H1 (cell line): ENCODE measurements at regions not wholly inside any gene's neighbourhood (a gene's known extent, or its start where the extent isn't known, plus 50 kb on each side); places are given as distances from the start of the nearest gene placed in this dataset.

Experiments used
- CTCF ChIA-PET: fragments of 300-600 bp; sonication (Branson Sonifier 250); formaldehyde crosslinking; loops from one replicate; lab custom pipeline; 2021; ENCODE audit not compliant: partially characterized antibody; lab: Charles Lee
- POLR2A ChIA-PET: fragments of 300-600 bp; sonication (Branson Sonifier 250); formaldehyde crosslinking; loops from one replicate; lab custom pipeline; 2021; ENCODE audit warnings: inconsistent platforms; ENCODE audit not compliant: partially characterized antibody; lab: Charles Lee
- DNase-seq, 2 experiments: peaks; one replicate each; pipeline versions ENCODE4 v3.0.0 to v3.0.0-alpha.2; 2010 to 2022; ENCODE audit warnings: low spot score in 2 of 2, low read depth in 1 of 2, mixed read lengths in 1 of 2
- FAIRE-seq: peaks from 2 replicates; lab custom pipeline; 2011; peaks lifted over from hg19 to GRCh38; lab: Jason Lieb, UNC
- H2AFZ ChIP-seq: 2 replicates; pipeline ENCODE4 v1.8.1; 2012; ENCODE audit warnings: low read length, inconsistent platforms
- H2AK5ac ChIP-seq: 2 replicates; pipeline ENCODE4 v1.6.1; 2013; ENCODE audit warnings: low read depth, low read length
- H2BK120ac ChIP-seq: replicated peaks from 2 replicates; pipeline ENCODE3; 2013; ENCODE audit warnings: low read depth, low read length, inconsistent platforms
- H2BK12ac ChIP-seq: 2 replicates; pipeline ENCODE4 v1.6.1; 2013; ENCODE audit warnings: low read depth, low read length
- H2BK15ac ChIP-seq: 2 replicates; pipeline ENCODE4 v1.6.1; 2013; ENCODE audit warnings: low read length
- H2BK20ac ChIP-seq: 2 replicates; pipeline ENCODE4 v1.6.1; 2013; ENCODE audit warnings: low read length
- H2BK5ac ChIP-seq: 2 replicates; pipeline ENCODE4 v1.6.1; 2013; ENCODE audit warnings: low read depth, low read length
- H3K14ac ChIP-seq: 2 replicates; pipeline ENCODE4 v1.6.1; 2013; ENCODE audit warnings: inconsistent platforms; ENCODE audit not compliant: insufficient read length
- H3K18ac ChIP-seq: 2 replicates; pipeline ENCODE4 v1.6.1; 2013; ENCODE audit warnings: low read length; ENCODE audit errors: extremely low read depth
- H3K23ac ChIP-seq: 2 replicates; pipeline ENCODE4 v1.6.1; 2013; ENCODE audit warnings: inconsistent platforms; ENCODE audit not compliant: insufficient read length
- H3K23me2 ChIP-seq: 2 replicates; pipeline ENCODE4 v1.6.1; 2013; ENCODE audit warnings: low read depth, low read length
- H3K27ac ChIP-seq: 2 replicates; pipeline ENCODE4 v1.6.1; 2011; ENCODE audit warnings: low read depth, low read length, inconsistent platforms
- H3K27me3 ChIP-seq, 4 experiments: replicated peaks in 1 of 4; 1 replicate in 1 of 4; 2 replicates in 3 of 4; pipeline versions ENCODE4 v1.6.1 to v1.8.1; 2011 to 2013; ENCODE audit warnings: low read length in 3 of 4, mild to moderate bottlenecking in 3 of 4, inconsistent platforms in 2 of 4, mixed read lengths in 2 of 4, moderate library complexity in 1 of 4; ENCODE audit not compliant: control insufficient read depth in 3 of 4, insufficient read depth in 3 of 4; ENCODE audit errors: extremely low read depth in 1 of 4
- H3K36me3 ChIP-seq, 4 experiments: 2 replicates each; pipeline versions ENCODE4 v1.6.1 to v1.8.1; 2011 to 2013; ENCODE audit warnings: mild to moderate bottlenecking in 4 of 4, low read length in 3 of 4, moderate library complexity in 2 of 4, control low read depth in 1 of 4, inconsistent platforms in 1 of 4; ENCODE audit not compliant: insufficient read depth in 4 of 4, control insufficient read depth in 2 of 4
- H3K4ac ChIP-seq: replicated peaks from 2 replicates; pipeline ENCODE3; 2013; ENCODE audit warnings: low read length, low read depth, mixed read lengths, inconsistent platforms; ENCODE audit not compliant: insufficient read length
- H3K4me1 ChIP-seq, 4 experiments: replicated peaks in 1 of 4; 1 replicate in 1 of 4; 2 replicates in 3 of 4; pipeline versions ENCODE4 v1.6.1 to v1.8.1; 2011 to 2013; ENCODE audit warnings: low read length in 3 of 4, inconsistent platforms in 2 of 4, mixed read lengths in 1 of 4; ENCODE audit not compliant: insufficient read depth in 4 of 4, control insufficient read depth in 3 of 4
- H3K4me2 ChIP-seq, 2 experiments: 2 replicates each; pipeline versions ENCODE4 v1.6.1 to v1.8.1; 2011 to 2013; ENCODE audit warnings: low read depth in 2 of 2, low read length in 2 of 2, control low read depth in 1 of 2, inconsistent platforms in 1 of 2, mild to moderate bottlenecking in 1 of 2; ENCODE audit not compliant: insufficient read depth in 1 of 2
- H3K4me3 ChIP-seq, 4 experiments: fragments of 200-600, 300-600 bp in 1 of 4; sonication (generic), shearing (Covaris generic), sonication (Bioruptor Twin) in 1 of 4; 2 replicates each; pipeline versions ENCODE4 v1.5.1 to v1.8.1; 2011 to 2016; ENCODE audit warnings: low read length in 4 of 4, low read depth in 3 of 4, control low read depth in 2 of 4, inconsistent platforms in 2 of 4, mild to moderate bottlenecking in 2 of 4, mixed read lengths in 1 of 4, moderate library complexity in 1 of 4; ENCODE audit not compliant: insufficient read depth in 2 of 4; ENCODE audit errors: extremely low read depth in 1 of 4
- H3K56ac ChIP-seq: replicated peaks from 2 replicates; pipeline ENCODE3; 2013; ENCODE audit warnings: low read depth, mild to moderate bottlenecking, mixed read lengths, low read length, inconsistent platforms; ENCODE audit not compliant: insufficient read length
- H3K79me1 ChIP-seq: 2 replicates; pipeline ENCODE4 v1.6.1; 2013; ENCODE audit warnings: low read depth, low read length, control low read depth
- H3K79me2 ChIP-seq, 2 experiments: 2 replicates each; pipeline versions ENCODE4 v1.6.1 to v1.8.1; 2012 to 2013; ENCODE audit warnings: low read length in 2 of 2, mild to moderate bottlenecking in 2 of 2, inconsistent platforms in 1 of 2; ENCODE audit not compliant: insufficient read depth in 2 of 2, control insufficient read depth in 1 of 2
- H3K9ac ChIP-seq, 4 experiments: replicated peaks in 1 of 4; 1 replicate in 1 of 4; 2 replicates in 3 of 4; pipeline versions ENCODE4 v1.6.1 to v1.8.1; 2011 to 2013; ENCODE audit warnings: low read depth in 3 of 4, low read length in 3 of 4, control low read depth in 2 of 4, mild to moderate bottlenecking in 2 of 4, moderate library complexity in 2 of 4, inconsistent platforms in 1 of 4; ENCODE audit errors: extremely low read depth in 1 of 4
- H3K9me3 ChIP-seq, 2 experiments: 2 replicates each; pipeline versions ENCODE4 v1.6.1 to v1.8.1; 2012 to 2013; ENCODE audit warnings: mild to moderate bottlenecking in 2 of 2, moderate library complexity in 2 of 2, control low read depth in 1 of 2, inconsistent platforms in 1 of 2, low read depth in 1 of 2, low read length in 1 of 2, mixed read lengths in 1 of 2; ENCODE audit not compliant: insufficient read depth in 2 of 2
- H4K20me1 ChIP-seq, 2 experiments: replicated peaks in 1 of 2; 2 replicates each; pipeline versions ENCODE3 to v1.8.1; 2011 to 2013; ENCODE audit warnings: inconsistent platforms in 2 of 2, low read length in 2 of 2, mild to moderate bottlenecking in 1 of 2; ENCODE audit not compliant: insufficient read depth in 2 of 2, control insufficient read depth in 1 of 2
- H4K5ac ChIP-seq: 2 replicates; pipeline ENCODE4 v1.6.1; 2013; ENCODE audit warnings: low read length, low read depth, mixed read lengths, inconsistent platforms; ENCODE audit not compliant: insufficient read length
- H4K8ac ChIP-seq: 2 replicates; pipeline ENCODE4 v1.8.0; 2013; ENCODE audit warnings: mild to moderate bottlenecking, moderate library complexity, low read length, inconsistent platforms; ENCODE audit not compliant: insufficient read depth; ENCODE audit errors: extremely low read depth
- H4K91ac ChIP-seq: replicated peaks from 2 replicates; pipeline ENCODE3; 2013; ENCODE audit warnings: low read length, mixed read lengths, inconsistent platforms; ENCODE audit not compliant: insufficient read length
- CBX5 ChIP-seq: fragments of 300-800, 300-1000 bp; sonication (generic); IDR thresholded peaks from 2 replicates; pipeline ENCODE4 v1.7.1; 2016; ENCODE audit warnings: antibody characterized with exemption, low read length, low read depth
- CEBPB ChIP-seq: IDR thresholded peaks from 2 replicates; pipeline ENCODE4 v1.6.1; 2012; ENCODE audit warnings: low read depth, low read length
- CHD2 ChIP-seq: IDR thresholded peaks from 2 replicates; pipeline ENCODE4 v1.6.1; 2012; ENCODE audit warnings: low read length, improper control_type of control experiment
- CTBP2 ChIP-seq: IDR thresholded peaks from 2 replicates; pipeline ENCODE4 v1.7.0; 2011; ENCODE audit warnings: borderline replicate concordance, mild to moderate bottlenecking, moderate library complexity, mixed read lengths, low read length; ENCODE audit not compliant: insufficient read depth, insufficient read length
- KDM1A ChIP-seq: fragments of 200-600, 300-600 bp; sonication (generic); IDR thresholded peaks from 2 replicates; pipeline ENCODE4 v1.7.1; 2016; ENCODE audit warnings: mild to moderate bottlenecking, low read length, borderline replicate concordance
- PHF8 ChIP-seq: fragments of 200-600 bp; sonication (generic); conservative IDR thresholded peaks from 2 replicates; pipeline ENCODE4 v1.7.1; 2012; ENCODE audit warnings: low read depth, mild to moderate bottlenecking, inconsistent platforms, low read length, moderate library complexity
- SUZ12 ChIP-seq: fragments of 200-600 bp; sonication (generic); IDR thresholded peaks from 2 replicates; pipeline ENCODE4 v1.6.1; 2012; ENCODE audit warnings: mild to moderate bottlenecking, inconsistent platforms, low read length, moderate library complexity, mixed read lengths
- WGBS, 2 experiments: shearing (Covaris generic) in 1 of 2; methylation state at CpG; one replicate each; pipeline versions ENCODE4 v1.1.6 to v1.1.7; 2013 to 2015; ENCODE audit warnings: low lambda C conversion rate in 2 of 2, mixed read lengths in 2 of 2, inconsistent platforms in 1 of 2, low coverage in 1 of 2, missing lambda C conversion rate in 1 of 2; ENCODE audit not compliant: insufficient replicate concordance in 2 of 2, insufficient coverage in 1 of 2, insufficient read length in 1 of 2; ENCODE audit errors: extremely low coverage in 1 of 2, missing lambda C conversion rate in 1 of 2; 5-methylcytosine and 5-hydroxymethylcytosine counted together
- TF ChIP-seq, protein P1 (sequence below): IDR thresholded peaks from 2 replicates; pipeline ENCODE4 v1.6.1; 2012; ENCODE audit warnings: inconsistent platforms
- TF ChIP-seq, protein P2 (sequence below): IDR thresholded peaks from 2 replicates; pipeline ENCODE4 v1.6.1; 2012; ENCODE audit warnings: low read length, inconsistent platforms

DNA sequence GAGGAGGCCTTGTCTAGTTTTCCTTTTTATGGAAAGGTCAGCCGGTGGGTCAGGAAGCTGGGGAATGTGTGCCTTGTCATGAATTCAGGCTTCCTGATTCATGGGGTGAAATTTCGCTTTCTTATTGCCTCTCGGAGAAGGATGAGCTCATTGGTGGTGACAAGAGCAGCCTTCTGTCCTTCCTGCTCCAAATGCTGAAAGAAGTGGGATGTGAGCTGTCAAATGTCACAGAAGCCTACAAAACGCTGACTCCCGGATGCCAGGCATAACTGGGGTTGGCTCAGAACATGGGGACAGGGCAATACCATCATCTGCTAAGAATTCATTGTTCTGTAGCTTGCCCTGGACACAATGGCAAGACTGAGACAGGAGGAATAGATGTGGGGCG, 55.8 kb upstream of the FAM136A start:
- Histone ChIP-seq H4K20me1 (no peaks in the 10 kb centered on the region), H2BK15ac (no peak overlapping the region), H3K18ac (no peak overlapping the region), H3K79me1 (no peaks in the 10 kb centered on the region), H4K5ac (no peak overlapping the region), H3K4me1 (peaks cover 0 to 3% (median 0%) of the 10 kb centered on the region in 4 experiments; a peak in 1 of 7 replicates), H2BK120ac (no peak overlapping the region), H3K9me3 (no peaks in the 10 kb centered on the region), H3K4ac (no peak overlapping the region), H3K27me3 (no peaks in the 10 kb centered on the region), H2AK5ac (no peak overlapping the region), H3K27ac (no peak overlapping the region), H3K9ac (no peak overlapping the region), H3K56ac (no peak overlapping the region), H3K4me3 (no peak overlapping the region), H2BK12ac (no peak overlapping the region), H3K79me2 (no peaks in the 10 kb centered on the region), H3K36me3 (no peaks in the 10 kb centered on the region), H2AFZ (no peak overlapping the region), H3K23ac (no peak overlapping the region), H4K8ac (no peak overlapping the region), H3K14ac (no peak overlapping the region), H2BK5ac (no peak overlapping the region), H4K91ac (no peak overlapping the region), H3K4me2 (no peak overlapping the region), H2BK20ac (no peak overlapping the region), H3K23me2 (no peaks in the 10 kb centered on the region)
- 87% methylated on average over 6 of the region's 6 CpGs; no CpG with 5 or more reads in 1 of the 2 experiments for WGBS, 2 experiments
- ChIA-PET POLR2A (no interaction called here), CTCF (interaction anchor here (0.6 to 1.7 kb wide), 4 partner anchors 14 to 260 kb away, joined by 3 to 7 read pairs (median 4); no protein-coding TSS in a partner anchor)
- FAIRE-seq (no peak), DNase-seq (no peak)
- TF ChIP-seq CBX5 (no peak), CHD2 (no peak), KDM1A (no peak), PHF8 (no peak), CEBPB (no peak), CTBP2 (no peak), SUZ12 (no peak)
- TF ChIP-seq, protein P1, sequence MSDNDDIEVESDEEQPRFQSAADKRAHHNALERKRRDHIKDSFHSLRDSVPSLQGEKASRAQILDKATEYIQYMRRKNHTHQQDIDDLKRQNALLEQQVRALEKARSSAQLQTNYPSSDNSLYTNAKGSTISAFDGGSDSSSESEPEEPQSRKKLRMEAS, result no peak
- TF ChIP-seq, protein P2, sequence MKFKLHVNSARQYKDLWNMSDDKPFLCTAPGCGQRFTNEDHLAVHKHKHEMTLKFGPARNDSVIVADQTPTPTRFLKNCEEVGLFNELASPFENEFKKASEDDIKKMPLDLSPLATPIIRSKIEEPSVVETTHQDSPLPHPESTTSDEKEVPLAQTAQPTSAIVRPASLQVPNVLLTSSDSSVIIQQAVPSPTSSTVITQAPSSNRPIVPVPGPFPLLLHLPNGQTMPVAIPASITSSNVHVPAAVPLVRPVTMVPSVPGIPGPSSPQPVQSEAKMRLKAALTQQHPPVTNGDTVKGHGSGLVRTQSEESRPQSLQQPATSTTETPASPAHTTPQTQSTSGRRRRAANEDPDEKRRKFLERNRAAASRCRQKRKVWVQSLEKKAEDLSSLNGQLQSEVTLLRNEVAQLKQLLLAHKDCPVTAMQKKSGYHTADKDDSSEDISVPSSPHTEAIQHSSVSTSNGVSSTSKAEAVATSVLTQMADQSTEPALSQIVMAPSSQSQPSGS, result no peak
